ENCODE measurements at regions not wholly inside any gene's neighbourhood (a gene's known extent, or its start where the extent isn't known, plus 50 kb on each side); places are given as distances from the start of the nearest gene placed in this dataset.

DNA sequence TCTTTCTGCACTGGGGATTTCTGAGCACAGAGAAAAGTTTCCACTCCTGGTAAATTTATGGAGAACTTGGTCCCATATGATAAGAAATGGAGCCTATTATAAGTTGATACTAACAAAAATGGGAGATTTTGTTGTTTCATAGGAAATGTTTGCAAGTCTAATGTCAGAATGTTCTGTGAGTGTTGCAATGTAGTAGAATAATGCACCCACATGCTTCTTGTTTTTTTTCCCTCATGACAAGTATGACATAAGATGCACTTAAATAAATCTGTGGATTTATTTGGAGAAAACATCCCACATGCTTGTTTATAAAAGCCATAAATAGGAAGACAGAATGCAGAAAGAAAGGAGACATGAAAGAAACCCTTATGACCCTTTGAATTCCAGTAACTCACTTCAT lies 50.8 kb upstream of the KCNJ6 start:
- DNase-seq = no peak

DNA sequence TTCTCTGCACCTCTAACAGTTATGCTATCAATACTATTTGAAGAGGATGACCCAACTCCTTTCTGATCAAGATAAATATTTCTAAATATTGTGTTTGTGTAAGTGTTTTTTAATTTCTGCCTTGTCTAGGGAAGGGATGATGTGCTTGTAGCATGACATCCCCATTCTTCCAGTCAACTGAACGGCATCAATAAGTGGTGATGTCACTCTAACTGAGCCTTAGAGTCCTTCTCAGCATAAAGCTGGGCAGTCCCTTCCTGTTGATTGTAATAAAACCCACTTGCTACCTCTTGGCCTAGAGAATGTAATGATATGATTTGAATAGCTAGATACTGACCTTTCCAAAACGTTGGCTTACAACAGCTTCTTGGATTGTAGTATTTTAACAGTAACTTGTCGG lies 52.5 kb upstream of the KCNJ6 start:
- DNase-seq = no peak

DNA sequence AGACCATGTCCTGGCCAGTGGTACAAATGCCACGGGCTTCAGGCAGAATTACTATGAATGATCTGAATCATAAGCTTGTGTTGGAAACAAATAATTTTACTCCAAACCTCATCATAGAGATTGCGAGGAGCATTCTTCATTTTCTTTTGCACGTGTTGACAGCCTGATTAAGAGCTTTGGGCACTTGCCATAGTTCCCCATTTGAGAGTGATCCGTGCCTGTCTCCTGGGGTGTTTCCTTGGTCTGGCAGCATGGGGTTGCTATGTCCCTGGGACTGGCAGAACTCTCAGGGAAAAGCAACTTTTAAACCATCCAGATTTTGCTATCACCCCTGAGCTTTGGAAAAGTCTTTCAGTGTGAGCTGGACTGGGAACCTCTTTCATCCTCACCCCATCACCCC lies 54.3 kb upstream of the KCNJ6 start:
- DNase-seq = no peak

DNA sequence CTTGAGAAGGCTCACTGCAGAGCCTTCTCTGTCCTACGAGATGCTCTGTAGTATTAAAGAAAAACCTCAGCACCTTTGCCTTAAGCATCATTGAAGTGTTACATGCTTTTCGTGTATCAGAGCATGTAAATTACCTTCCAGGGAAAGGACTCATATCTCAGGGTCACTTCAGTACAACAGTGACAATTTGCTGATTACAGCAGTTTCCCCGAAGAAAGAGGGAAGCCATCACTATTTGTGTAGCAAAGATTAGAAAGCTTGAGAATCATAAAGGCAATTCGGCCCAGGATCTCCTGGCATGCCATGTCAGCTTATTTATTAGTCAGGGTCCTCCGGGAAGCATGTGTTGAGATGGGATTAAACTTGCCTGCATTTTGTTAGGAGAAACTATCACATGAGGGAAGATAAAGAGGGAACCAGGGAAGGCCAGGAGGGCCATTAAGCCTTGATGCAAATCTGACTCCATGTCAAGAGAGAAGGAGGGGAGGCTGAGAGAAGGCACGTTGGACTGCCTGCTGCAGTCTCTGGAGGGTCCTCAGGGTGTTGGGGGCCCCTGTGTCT lies 55.2 kb upstream of the KCNJ6 start:
- DNase-seq = no peak

DNA sequence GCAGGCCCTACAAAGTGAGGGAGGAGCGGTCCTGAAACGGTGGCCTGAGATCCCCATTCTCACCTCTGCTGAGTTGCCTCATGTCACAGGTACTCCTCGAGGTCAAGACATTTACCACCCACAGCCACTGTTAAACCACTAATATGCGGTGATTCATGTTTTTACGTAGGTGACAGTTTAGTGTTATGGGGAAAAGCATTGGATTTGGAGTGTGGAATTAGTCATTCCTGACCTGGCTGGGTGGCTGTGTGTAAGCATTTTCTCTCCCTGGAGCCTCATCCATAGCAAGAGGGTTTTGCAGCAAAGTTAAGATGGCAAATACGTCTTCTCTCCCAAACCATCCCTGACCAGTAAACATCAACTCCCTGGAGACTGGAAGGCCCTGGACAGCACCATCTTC lies 57.8 kb upstream of the KCNJ6 start:
- no peak for DNase-seq

DNA sequence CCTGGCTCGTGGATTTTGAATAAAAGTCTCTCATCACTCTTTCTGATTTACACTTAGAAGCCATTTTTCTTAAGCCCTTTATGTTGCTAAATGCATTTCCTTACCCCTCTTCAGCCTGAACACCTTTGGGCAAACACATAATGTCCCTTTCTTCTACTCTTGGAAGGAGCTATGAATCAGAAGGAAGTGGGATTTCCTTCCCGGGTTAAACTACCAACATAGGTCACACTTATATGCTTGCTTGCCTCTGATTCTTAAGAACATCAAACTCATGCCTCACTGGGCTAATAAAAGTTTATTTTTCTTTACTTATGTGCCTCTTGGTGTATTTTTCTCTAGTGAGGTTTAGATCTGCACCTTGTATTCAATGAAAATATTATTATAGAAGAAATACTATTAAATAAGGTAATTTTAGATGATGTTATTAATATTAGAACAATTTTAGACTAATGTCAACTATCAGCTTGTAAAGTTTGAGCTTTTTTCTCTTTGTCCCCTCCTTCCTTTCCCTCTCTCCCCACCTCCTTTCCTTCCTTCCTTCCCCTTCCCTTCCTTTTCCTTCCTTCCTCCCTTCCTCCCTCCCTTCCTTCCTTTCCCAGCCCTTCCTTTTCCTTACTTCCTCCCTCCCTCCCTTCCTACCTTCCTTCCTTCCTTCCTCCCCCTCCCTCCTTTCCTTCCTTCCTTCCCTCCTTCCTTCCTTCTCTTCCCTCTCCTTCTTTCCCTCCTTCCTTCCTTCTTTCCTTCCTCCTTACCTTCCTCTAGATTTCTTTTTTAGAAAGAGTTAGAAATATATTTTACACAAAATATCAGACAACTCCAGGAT lies 66.5 kb upstream of the KCNJ6 start:
- no peak for DNase-seq

DNA sequence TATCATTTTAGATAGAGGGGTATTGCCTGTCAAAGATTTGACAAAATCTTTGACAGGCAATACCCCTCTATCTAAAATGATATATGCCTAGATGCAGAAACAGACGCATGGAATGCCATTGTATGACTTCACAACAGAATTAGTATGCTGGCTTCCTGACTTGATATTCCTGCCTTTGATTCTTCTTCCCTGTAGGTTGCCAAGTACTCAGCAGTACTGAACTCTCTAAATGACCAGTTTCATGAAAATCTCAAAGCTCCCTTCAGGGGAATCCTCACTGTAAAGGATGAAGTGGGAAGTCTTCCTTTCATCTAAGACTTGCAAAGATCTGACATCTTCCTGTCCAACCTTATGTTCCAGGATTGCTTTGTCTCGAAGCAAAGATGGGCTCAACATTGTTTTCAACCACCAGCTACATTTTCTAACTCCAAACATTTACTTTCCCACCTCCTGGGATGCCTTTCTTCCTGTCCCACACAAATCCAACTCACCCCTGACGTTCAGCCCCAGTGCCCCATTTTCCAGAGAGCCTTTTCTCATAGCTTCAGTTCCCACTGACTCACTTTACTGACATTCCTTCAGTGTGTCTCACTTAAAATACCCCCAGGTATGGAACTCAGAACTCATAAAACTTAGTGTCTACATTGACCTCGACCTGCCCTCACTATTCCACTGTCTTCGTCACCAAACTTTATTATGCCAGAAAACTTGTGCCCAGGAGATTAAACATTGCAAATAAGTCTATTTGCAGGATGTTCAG lies 67.3 kb upstream of the KCNJ6 start:
- DNase-seq = no peak

DNA sequence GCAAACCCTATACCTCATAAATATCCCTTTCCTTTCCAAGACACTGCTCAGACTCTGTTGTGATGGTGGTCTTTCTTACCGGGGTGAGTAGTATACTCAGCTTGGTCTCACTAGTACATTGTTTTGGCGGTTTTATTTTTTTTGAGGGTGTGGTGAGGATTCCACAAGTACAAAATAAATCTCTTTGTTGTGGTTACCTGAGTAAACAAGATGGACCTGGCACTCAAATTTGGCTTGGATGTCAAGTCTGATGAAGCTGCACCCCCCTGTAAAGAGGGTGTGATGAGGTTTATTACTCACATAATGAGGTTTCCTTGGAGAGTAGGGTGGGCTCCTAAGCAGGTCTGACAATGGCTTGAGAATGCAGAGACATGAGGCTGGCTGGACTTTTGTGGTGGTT lies 68.2 kb upstream of the KCNJ6 start:
- DNase-seq = no peak

DNA sequence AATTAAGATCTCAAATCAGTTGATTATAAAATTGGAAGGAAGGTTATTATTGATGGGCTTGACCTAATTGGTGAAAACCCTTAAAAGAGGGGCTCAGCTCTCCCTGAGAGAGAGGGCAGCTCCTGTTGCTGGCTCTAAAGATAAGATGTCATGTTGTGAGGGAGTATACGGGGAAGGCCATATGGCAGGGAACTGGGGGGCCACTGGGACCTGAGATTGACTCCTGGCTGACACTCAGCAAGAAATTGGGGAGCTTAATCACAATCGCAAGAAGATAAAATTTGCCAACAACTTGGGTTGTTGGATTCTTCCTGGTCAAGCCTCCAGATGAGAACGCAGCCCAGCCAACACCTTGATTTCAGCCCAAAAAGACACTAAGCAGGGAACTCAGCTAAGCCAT lies 69.7 kb upstream of the KCNJ6 start:
- DNase-seq = no peak

DNA sequence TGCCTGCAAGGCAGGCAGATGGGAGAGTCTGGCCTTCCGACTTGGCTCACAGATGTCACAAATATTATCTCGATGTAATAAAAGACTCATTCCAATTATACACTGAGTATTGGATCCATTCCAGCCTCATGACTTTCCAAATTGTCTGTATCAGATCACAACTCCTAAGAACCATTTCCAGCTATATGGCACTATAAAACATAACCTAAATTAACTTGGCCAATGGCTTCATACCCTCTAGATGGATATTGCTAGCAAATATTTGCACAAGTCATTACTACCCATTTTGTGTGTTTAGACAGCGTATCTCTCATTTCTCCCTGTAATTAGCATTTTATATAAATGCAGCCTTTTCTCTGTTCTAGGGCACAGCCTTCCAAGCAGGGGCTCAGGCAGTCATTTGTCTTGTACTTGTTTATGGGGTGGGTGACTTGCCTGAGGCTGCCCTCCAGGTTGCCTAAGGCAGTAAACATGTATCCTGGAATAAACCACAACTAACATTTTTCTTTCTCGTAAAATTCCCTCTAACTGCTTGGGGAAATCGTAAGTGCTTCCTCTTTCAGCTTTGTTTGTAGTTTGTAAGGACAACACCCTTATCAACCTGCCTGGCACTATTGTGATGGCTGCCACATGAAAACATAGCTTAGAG lies 70.6 kb upstream of the KCNJ6 start:
- DNase-seq = no peak

DNA sequence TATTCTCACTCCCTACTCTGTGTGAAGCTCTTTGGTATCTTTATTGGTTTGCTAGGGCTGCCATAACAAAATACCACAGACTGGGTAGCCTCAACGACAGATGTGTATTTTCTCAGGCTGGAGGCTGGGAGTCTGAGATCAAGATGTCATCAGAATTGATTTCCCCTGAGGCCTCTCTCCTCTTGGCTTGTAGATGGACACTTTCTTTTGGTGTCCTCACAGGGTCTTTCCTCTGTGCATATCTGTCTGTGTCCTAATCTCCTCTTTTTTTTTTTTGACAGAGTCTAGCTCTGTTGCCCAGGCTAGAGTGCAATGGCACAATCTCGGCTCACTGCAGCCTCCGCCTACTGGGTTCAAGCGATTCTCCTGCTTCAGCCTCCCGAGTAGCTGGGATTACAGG lies 71.4 kb upstream of the KCNJ6 start:
- no peak for DNase-seq

DNA sequence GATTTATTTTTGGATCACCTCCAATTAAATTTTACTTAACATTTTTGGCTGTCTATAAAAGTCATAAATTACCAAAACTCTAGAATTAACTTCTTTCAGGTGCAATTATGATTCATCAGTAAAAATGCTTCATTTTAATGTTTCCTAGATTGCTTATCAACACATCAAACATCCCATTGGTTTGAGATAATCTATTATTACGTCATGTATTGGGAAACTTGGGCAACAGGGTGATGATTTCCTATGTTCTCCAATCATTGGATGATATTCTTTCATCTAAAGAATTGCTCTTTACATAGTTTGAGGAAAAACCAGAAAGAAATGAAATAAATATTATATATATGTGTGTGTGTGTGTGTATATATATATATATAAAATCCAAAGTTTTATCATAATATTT lies 76.8 kb upstream of the KCNJ6 start:
- no peak for DNase-seq

DNA sequence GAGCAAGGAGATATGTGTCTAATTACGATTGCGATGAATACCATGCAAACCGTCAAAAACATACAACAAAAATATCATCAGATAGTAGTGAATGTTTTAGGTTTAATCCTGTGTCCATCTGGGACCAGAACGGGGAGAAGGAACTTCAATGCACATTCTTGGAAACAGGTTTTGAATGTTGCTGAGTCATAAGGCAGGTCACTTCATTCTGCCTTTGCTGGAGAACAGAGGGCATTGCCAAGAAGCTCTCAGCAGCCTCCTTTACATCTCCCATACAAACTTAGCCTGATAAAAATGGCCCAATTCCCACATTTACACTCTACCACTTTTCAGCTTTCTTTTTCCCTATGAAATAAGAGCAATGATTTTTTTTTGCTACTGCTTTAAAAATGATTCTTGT lies 78.0 kb upstream of the KCNJ6 start:
- DNase-seq = no peak

DNA sequence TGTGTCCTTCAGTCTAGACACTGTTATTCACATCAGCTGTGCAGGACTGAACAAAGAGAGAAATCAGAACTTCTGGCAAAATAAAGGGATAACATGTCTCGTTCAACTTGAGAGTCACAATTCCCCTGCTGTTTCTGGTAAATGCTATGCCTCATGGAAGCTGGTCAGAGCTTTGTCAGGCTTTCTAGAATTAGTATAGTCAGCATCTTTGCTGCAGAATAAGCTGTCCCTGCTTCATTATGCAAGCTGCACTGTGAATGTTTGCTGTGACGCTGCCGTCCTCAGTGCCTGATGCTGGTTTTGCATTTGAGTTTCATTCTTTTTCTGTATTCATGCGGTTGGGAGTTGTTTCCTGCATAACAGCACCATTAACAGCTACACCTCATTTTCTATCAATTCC lies 96.4 kb upstream of the KCNJ6 start:
- DNase-seq = no peak

DNA sequence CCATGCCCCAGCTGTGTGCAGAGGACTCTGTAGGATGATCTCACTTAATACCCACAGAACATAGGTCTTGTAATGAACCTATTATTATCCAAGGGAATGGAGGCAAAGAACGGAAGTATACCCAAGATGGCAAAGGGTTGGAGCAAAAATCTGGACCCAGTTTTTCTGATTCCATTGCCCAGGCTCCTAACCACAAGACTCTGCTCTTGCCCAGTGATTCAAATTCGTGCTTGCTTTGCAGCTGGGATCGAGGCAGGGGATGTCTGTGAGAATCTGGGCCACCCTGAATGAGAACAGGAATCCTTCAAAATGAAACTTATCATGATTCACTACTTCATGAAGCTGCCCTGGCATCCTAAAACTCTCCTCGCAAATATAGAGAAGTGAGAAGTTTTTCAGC lies 97.5 kb upstream of the KCNJ6 start:
- no peak for DNase-seq

DNA sequence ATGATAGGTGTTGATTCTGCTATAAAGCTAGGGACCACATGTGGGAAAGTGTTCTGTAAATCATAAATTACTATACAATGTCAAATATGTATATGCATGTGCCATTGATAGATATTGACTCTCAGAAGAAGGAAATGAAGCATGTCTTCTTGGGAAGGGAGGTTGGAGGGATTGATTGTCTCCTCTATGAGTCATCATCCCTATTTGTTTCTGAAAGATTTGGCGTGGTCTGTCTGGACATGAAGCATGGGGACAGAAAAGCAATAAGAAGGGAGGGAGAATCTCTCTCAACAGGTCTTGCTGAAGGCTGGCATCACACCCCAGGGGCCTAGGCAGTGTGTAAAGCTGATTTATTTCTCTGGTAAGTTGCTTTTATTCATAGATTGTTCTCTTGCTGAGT lies 98.0 kb upstream of the KCNJ6 start:
- no peak for DNase-seq

DNA sequence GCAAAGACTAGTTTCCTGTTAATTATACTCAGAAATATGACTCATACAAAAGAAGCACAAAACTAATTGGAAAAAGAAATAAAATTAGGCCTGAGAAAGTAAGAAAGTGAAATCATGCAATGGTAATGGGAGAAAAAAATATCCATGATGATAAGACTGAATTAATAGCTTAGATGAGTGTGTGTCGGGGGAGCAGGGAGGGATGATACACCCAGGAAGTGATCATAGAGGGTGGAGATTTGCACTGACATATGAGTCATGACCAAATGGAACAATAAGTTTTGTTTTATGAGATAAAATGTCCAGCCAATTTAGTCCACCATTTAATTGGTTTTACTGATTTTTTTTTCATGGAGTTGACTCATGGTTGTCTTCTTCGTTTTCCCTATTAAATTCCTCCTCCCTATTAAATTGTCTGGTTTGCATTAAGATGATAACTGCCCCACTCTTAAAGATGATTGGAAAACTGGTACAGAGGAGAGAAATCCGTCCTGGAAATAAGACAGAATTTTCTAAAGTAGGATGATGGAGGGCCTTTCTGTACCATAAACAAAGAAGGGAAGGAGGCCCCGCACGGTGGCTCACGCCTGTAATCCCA lies 111.7 kb upstream of the KCNJ6 start:
- no peak for DNase-seq

DNA sequence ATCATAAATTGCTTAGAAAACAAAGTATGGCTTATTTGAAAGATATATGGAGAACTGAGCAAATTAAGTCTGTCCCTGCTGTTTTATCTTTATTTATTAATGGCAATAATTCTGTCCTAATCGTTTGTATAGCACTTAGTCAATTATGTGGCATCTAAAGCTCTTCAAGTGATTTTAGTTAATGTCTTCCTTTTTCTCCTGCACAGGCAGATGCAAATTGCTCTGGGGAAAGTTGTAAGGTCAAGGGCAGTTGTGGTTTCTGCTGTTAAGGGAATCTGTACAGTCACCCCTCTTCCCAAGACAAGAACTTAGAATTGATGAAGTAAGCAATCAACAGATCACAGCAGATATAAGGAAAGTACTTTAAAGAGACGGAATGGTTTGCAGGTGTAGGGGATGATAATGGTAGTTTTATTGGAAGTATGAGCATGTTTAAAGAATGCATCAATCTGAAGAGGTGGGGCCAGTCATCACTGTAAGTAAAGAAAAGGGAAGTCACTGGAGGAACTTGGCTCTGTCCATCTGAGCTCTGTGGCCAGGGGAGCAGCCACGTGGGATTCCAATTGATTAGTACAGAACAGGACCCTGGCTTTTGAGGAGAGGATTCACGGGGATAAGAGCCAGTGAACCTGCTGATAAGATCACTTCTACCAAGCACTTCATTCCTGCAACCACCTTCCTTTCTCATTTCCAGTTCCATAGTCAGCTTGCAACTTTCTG lies 116.0 kb upstream of the KCNJ6 start:
- DNase-seq = no peak

DNA sequence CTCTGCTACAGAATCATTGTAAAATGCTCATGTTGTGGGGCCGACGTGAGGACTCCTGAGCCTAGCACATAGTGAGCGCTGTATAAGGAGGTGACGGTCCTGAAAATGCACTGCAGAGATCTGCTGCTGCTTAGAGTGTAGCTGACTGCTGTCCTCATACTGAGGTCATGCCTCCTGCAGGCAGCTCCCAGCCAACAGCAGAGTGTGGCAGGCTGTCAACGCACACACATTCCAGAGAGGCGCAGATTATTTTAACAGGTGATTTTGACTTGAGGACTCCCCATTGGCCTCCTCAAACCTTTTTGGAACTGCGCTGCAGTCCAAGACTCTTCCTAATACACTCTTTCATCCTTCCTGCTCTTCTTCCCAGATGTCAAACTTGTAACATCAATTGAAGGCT lies 119.8 kb upstream of the KCNJ6 start:
- DNase-seq = no peak

DNA sequence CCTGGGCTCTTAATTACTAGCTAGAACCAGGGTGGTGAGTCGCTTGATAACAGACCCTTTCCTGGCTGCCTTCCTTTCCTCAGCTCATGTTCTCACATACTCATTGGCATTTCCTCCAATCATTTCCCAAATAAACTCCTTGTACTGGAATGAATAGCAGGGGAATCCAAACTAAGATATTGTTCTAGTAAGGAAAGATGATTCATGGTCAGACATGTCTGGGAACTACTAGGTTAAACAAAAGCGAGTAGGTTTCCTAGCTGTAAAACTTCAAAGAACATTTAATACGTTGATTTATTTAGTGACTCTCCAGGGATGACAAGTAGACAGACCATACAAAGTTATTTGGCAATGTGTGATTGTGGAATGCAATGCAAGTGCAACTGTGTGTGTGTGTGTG lies 121.2 kb upstream of the KCNJ6 start:
- no peak for DNase-seq

DNA sequence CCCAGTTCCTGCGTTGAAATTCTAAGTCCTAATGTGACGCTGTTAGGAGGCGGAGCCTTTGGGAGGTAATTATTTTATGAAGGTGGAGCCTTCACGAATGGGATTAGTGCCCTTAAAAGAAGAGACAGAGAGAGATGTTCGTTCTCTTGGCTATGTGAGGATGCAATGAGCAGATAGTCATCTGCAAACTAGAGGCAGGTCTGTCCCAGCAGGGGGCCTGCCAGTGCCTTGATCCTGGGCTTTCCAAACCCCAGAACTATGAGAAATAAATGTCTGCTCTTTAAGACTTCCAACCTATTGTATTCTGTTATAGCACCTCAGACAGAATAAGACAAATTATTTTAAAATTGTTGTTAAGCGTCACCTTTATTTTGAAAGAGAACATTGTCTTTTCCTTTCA lies 123.1 kb upstream of the KCNJ6 start:
- DNase-seq = no peak

DNA sequence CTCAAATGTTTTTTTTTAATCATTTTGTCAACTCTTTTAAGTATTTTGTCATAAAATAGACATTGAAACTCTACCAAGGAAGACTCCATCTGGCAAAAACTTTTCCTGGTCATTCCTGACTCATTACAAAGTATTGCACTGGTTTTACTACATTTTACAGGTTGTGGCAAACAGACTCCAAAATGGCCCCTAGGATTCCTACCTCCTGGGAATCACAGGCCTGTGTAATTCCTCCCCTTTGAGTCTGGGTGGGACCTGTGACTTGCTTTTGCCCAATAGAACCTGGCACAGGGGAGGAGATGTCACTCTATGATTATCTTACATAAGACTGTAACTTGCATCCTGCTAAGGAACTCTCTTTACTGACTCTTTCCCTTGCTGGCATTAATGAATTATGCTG lies 123.6 kb upstream of the KCNJ6 start:
- DNase-seq = no peak

DNA sequence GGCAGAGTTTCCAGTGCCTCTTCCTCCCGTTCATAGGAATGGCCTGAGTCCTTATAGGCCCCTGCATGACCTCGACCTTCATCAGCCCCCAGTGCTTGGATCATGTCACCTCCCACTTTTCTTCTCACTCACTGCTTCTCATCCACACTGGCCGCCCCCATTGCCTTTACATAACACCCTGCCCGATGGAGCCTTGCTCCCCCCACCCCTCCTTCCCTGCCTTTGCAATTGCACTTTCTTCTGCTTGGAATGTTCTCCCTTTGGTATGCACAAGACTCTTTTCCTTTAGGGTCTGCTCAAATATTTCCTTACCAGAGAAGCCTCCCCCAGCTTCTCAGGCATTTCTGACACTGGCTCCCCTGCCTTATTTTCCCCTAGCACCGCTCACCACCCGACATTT lies 125.2 kb upstream of the KCNJ6 start:
- DNase-seq = no peak
